OCI-LY3 (cell line): ENCODE measurements at regions not wholly inside any gene's neighbourhood (a gene's known extent, or its start where the extent isn't known, plus 50 kb on each side); places are given as distances from the start of the nearest gene placed in this dataset.

ENCODE experiments used
- H2AFZ ChIP-seq: fragments of 200-600, 300-600 bp; shearing (Covaris generic); 2 replicates; pipeline ENCODE4 v1.6.0; 2014; ENCODE audit warnings: antibody characterized with exemption, low read depth, low read length
- H3K27ac ChIP-seq: fragments of 200-600, 300-600 bp; sonication (generic); 2 replicates; pipeline ENCODE4 v1.5.1; 2014; ENCODE audit warnings: mild to moderate bottlenecking, low read length, moderate library complexity, mixed read lengths
- H3K27me3 ChIP-seq: fragments of 200-600, 300-600 bp; sonication (generic); 2 replicates; pipeline ENCODE4 v1.6.1; 2014; ENCODE audit warnings: low read depth, low read length, mixed read lengths
- H3K36me3 ChIP-seq: fragments of 200-600, 300-600 bp; sonication (generic); replicated peaks from 2 replicates; pipeline ENCODE3; 2014; ENCODE audit warnings: low read depth, low read length, mixed read lengths
- H3K4me1 ChIP-seq: fragments of 300-600, 200-600 bp; sonication (generic); 2 replicates; pipeline ENCODE4 v1.6.1; 2014; ENCODE audit warnings: low read length, mixed read lengths
- H3K4me2 ChIP-seq: fragments of 200-600, 300-600 bp; sonication (generic); 2 replicates; pipeline ENCODE4 v1.6.1; 2014; ENCODE audit warnings: low read length, mixed read lengths
- H3K4me3 ChIP-seq: fragments of 300-600, 200-600 bp; sonication (generic); 2 replicates; pipeline ENCODE4 v1.5.1; 2014; ENCODE audit warnings: antibody characterized with exemption, mild to moderate bottlenecking, low read length, moderate library complexity
- H3K79me2 ChIP-seq: fragments of 300-600, 200-600 bp; shearing (Covaris generic); 2 replicates; pipeline ENCODE4 v1.6.1; 2014; ENCODE audit warnings: mild to moderate bottlenecking, low read length, mixed read lengths
- H3K9ac ChIP-seq: fragments of 300-600, 200-600 bp; shearing (Covaris generic); 2 replicates; pipeline ENCODE4 v1.6.0; 2014; ENCODE audit warnings: mild to moderate bottlenecking, low read length, moderate library complexity
- H3K9me3 ChIP-seq: fragments of 200-600, 300-600 bp; shearing (Covaris generic); 2 replicates; pipeline ENCODE4 v1.6.1; 2014; ENCODE audit warnings: low read length, mixed read lengths; ENCODE audit not compliant: insufficient read depth
- H4K20me1 ChIP-seq: fragments of 200-600, 300-600 bp; sonication (generic); 2 replicates; pipeline ENCODE4 v1.6.1; 2016; ENCODE audit warnings: low read length, mixed read lengths; ENCODE audit not compliant: insufficient read depth
- CTCF ChIP-seq: fragments of 200-600, 300-600 bp; sonication (generic); IDR thresholded peaks from 2 replicates; pipeline ENCODE4 v1.5.1; 2014; ENCODE audit warnings: antibody characterized with exemption, low read length, low read depth
- EZH2phosphoT487 ChIP-seq: fragments of 200-600 bp; shearing (Covaris generic); IDR thresholded peaks from 2 replicates; pipeline ENCODE4 v1.6.1; 2018; ENCODE audit warnings: antibody characterized with exemption, mixed run types, low read depth

GRCh38 chr11:80649186-80649585 lies 1208.4 kb upstream of the TENM4 start:
- H2AFZ ChIP-seq: no peak overlapping the region
- H3K9me3 ChIP-seq: no peaks in the 10 kb centered on the region
- no peak overlapping the region for H3K9ac ChIP-seq
- no peak overlapping the region for H3K27ac ChIP-seq
- H3K4me2 ChIP-seq: no peak overlapping the region
- no peaks in the 10 kb centered on the region for H3K27me3 ChIP-seq
- H3K36me3 ChIP-seq: no peaks in the 10 kb centered on the region
- H4K20me1 ChIP-seq: no peaks in the 10 kb centered on the region
- TF ChIP-seq CTCF (no peak), EZH2phosphoT487 (no peak)
- H3K4me3 ChIP-seq: no peak overlapping the region
- H3K4me1 ChIP-seq: no peaks in the 10 kb centered on the region
- no peaks in the 10 kb centered on the region for H3K79me2 ChIP-seq

- TF ChIP-seq CTCF (no peak), EZH2phosphoT487 (no peak)
- H3K9me3 ChIP-seq: no peaks in the 10 kb centered on the region
- H3K9ac ChIP-seq: no peak overlapping the region
- H3K4me2 ChIP-seq: no peak overlapping the region
- peaks cover 20% of the 10 kb centered on the region for H3K4me1 ChIP-seq
- no peak overlapping the region for H3K27ac ChIP-seq
- no peak overlapping the region for H3K4me3 ChIP-seq
- H3K36me3 ChIP-seq: no peaks in the 10 kb centered on the region
- H3K27me3 ChIP-seq: no peaks in the 10 kb centered on the region
- no peaks in the 10 kb centered on the region for H4K20me1 ChIP-seq
- no peak overlapping the region for H2AFZ ChIP-seq
- no peaks in the 10 kb centered on the region for H3K79me2 ChIP-seq
Observed at GRCh38 chr11:80638296-80638695, 1197.5 kb upstream of the TENM4 start.

- no peak overlapping the region for H2AFZ ChIP-seq
- H3K27me3 ChIP-seq: no peaks in the 10 kb centered on the region
- no peak overlapping the region for H3K4me2 ChIP-seq
- no peaks in the 10 kb centered on the region for H4K20me1 ChIP-seq
- H3K27ac ChIP-seq: no peak overlapping the region
- no peaks in the 10 kb centered on the region for H3K36me3 ChIP-seq
- no peaks in the 10 kb centered on the region for H3K79me2 ChIP-seq
- H3K4me1 ChIP-seq: peaks cover 27% of the 10 kb centered on the region
- H3K4me3 ChIP-seq: no peak overlapping the region
- H3K9me3 ChIP-seq: no peaks in the 10 kb centered on the region
- H3K9ac ChIP-seq: no peak overlapping the region
- TF ChIP-seq CTCF: no peak
- no peak for TF ChIP-seq EZH2phosphoT487
Observed at GRCh38 chr11:80637571-80637970, 1196.7 kb upstream of the TENM4 start.

- no peak overlapping the region for H2AFZ ChIP-seq
- no peak overlapping the region for H3K9ac ChIP-seq
- TF ChIP-seq CTCF (no peak), EZH2phosphoT487 (no peak)
- H3K27me3 ChIP-seq: no peaks in the 10 kb centered on the region
- H3K4me2 ChIP-seq: no peak overlapping the region
- no peaks in the 10 kb centered on the region for H3K9me3 ChIP-seq
- H3K79me2 ChIP-seq: no peaks in the 10 kb centered on the region
- no peaks in the 10 kb centered on the region for H4K20me1 ChIP-seq
- H3K4me1 ChIP-seq: peaks cover 33% of the 10 kb centered on the region
- no peak overlapping the region for H3K27ac ChIP-seq
- H3K4me3 ChIP-seq: no peak overlapping the region
- no peaks in the 10 kb centered on the region for H3K36me3 ChIP-seq
Observed at GRCh38 chr11:80636999-80637398, 1196.2 kb upstream of the TENM4 start.
